Stimulated activated CD4-positive, alpha-beta T cell treated with anti-CD3 and anti-CD28 coated beads, Interleukin-12 subunit alpha, Interleukin-12 subunit beta, amount 100 ng/mL, for 4 hours (primary cell): ENCODE measurements at regions not wholly inside any gene's neighbourhood (a gene's known extent, or its start where the extent isn't known, plus 50 kb on each side); places are given as distances from the start of the nearest gene placed in this dataset.

Experiments
- DNase-seq: peaks from one replicate; pipeline ENCODE4 v3.0.0-alpha.2; 2020

DNA sequence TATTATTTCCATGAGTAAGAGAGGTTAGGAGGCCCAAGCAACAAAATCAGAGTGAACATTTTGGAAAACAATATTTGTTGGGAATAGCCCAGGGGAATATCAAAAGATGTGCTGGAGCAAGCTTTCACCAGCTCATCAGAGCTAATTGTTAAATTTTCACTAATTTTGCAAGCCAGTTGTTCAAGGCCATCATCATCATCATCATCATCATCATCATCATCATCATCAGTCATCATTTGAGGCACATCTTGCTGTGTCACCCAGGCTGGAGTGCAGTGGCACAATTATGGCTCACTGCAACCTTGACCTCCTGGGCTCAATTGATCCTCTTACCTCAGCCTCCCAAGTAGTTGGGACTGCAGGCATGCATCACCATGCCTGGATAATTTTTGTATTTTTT, 350.5 kb upstream of the MEF2C start:
- DNase-seq, result no peak

DNA sequence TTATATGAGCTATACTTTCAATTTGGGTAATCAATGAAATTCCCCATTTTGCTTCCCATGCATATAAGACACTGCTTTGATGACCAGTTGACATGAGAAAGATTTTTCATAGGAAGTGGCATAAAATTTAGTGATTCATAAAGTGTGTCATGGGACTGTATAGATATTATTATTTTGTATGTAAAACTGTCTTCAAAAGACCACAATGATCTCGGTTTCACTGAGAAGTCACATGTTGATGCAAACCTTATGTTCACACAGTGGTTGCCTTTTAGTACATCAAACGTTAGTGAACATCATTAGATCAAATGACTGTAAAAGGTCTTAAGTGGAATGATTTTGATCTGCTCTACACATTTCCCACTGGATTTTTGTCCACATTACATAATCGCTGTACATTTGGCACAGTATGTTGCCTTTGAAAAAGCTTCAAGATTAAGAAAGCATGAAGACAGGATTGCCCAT, 349.2 kb upstream of the MEF2C start:
- no peak for DNase-seq

DNA sequence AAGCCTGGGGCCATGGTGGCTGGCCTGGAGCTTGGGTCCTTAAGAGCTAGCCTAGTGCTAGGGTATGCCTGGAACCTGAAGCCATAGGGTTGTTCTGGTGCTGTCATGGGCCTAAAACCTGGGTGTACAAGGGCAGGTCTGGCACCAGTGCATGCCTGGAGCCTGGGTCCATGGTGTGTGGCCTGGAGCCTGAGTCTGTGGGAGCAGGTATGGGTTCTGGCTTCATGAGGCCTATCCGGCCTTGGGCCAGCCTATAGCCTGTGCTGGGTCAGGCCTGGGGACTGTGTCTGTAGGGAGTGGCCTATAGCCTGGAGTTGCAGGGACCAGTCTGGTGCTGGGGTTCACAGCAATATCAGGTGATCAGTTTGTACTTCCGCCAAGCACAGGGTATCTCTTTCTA, 347.2 kb upstream of the MEF2C start:
- DNase-seq, result no peak

GRCh38 chr5:89229331-89230070, 346.5 kb upstream of the MEF2C start:
- no peak for DNase-seq

- DNase-seq, result no peak
Measured at GRCh38 chr5:89228355-89228754, 345.4 kb upstream of the MEF2C start.

- no peak for DNase-seq
Measured at GRCh38 chr5:89218364-89218763, 335.4 kb upstream of the MEF2C start.

- no peak for DNase-seq
Measured at GRCh38 chr5:89216606-89217005, 333.6 kb upstream of the MEF2C start.

DNA sequence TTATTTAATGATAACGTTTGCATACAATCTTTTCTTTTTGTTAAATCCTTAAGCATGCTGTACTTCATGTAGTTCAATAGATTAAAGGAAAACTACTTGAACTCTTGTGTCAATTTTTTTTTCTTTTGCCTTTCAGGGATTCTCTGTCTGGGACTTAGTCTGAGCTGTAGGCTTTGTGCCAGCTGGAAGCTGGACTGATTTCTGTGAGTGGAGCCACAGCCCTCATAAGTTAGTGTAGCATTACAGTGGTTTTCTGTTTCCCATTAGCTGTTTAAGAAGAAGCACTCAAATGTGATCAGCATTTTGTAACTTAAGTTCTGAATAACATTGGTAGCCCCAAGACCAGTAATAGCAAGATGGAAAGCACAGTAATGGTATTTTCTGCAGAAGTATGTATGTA, 330.6 kb upstream of the MEF2C start:
- DNase-seq, result no peak

DNA sequence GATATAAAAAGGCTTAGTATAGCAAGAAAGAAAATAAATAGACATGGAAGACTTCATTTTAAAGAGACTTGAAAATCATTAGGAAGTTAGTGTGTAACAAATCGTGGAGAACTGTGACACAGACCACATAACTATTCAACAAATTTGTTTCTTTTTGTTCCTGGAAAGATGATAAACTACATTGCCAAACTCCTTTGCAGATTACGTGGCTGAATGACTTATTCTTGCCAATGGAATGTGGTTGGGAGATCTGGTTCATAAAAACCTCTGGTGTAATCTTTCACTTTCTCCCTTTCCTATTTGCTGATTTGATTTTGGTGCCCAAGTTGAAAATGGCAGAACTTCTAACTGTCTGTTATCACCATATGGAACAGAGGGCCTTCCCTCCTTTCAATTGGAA, 328.9 kb upstream of the MEF2C start:
- no peak for DNase-seq

GRCh38 chr5:89208811-89209210, 325.8 kb upstream of the MEF2C start:
- no peak for DNase-seq

GRCh38 chr5:89208392-89208791, 325.4 kb upstream of the MEF2C start:
- no peak for DNase-seq

DNA sequence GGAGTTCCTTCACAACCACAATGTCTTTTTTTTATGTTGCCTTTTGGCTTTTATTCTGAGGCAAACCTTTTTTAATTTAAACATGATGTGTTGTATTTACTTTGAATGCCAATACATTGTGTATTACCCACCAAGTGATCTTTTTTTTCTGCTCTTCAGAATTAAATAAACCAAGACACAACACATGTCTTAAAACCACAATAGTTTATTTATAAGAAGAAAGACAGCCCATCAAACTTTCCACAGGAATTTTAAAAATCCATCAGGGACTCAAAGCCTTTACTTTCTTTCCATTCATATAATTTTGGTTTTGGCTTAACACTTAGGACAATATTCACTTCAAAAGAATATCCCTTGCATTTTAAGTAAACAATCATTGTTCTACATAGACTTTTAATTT, 321.8 kb upstream of the MEF2C start:
- no peak for DNase-seq

GRCh38 chr5:89203611-89204010, 320.6 kb upstream of the MEF2C start:
- DNase-seq, result no peak

GRCh38 chr5:89200899-89201298, 317.9 kb upstream of the MEF2C start:
- DNase-seq, result no peak

- no peak for DNase-seq
Measured at GRCh38 chr5:89199306-89199705, 316.3 kb upstream of the MEF2C start.

DNA sequence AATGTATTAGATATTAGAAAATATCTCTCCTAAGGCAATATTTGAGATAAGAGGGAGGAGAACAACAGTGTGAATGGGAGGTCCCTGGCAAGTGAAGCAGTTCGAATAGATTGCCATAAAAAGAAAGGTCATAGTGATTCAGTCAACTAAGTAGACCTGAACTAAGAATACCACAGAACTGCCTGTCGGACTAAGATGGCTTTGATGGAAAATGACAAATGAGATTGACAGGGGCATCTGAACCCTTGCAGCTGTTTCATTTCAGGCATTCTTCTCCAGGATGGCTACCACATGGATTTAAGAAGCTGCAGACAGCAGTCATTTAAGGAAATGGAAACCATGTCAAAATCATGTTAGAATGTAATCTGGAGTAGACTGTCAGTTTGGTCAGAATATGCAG, 308.4 kb upstream of the MEF2C start:
- DNase-seq, result no peak

- no peak for DNase-seq
Measured at GRCh38 chr5:89190515-89191265, 307.7 kb upstream of the MEF2C start.

DNA sequence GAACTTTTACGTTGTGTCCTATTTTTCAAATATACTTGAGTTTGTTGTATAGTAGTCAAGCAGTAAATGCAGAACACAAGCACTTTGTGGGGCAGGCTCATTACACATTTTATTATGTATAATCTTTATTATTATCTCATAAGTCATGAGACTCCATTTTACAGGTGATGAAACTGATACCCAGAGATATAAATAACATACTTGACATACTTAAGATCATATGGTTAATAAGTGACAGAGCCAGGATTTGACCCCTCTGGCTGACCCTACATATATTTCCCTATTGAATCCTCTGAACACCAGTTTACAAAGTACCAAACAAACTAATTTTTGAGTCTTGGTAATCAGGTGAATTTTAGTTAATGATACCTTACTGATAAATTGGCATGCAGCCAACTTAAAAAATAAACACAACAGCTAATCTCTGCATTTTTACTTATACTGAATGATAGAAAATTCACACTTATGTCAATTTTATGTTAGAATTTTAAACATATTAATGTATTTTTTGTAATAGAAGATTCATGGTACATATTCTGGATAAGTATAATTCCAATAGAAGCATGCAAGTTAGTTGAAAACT, 305.0 kb upstream of the MEF2C start:
- no peak for DNase-seq

- no peak for DNase-seq
Measured at GRCh38 chr5:89187268-89187667, 304.3 kb upstream of the MEF2C start.

- DNase-seq, result no peak
Measured at GRCh38 chr5:89181546-89181945, 298.6 kb upstream of the MEF2C start.

DNA sequence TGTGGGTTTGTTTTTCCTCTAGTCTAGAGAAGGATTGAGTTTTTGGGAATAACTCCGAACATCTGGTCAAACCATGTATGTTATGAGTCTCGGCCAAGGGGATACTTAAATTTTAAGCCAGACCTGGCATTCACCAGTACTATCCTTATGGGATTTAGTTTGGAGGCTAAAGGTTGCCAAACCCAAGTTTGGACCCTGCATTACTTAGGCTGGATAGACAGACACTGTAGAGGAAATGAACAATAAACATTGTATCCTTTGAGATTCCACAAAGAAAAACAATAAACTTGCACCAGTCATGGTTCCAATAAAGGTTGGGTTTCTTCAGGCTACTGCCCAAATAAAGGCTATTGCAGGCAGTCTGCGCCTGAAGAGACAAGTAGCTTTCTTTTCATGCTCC, 296.7 kb upstream of the MEF2C start:
- DNase-seq, result no peak

DNA sequence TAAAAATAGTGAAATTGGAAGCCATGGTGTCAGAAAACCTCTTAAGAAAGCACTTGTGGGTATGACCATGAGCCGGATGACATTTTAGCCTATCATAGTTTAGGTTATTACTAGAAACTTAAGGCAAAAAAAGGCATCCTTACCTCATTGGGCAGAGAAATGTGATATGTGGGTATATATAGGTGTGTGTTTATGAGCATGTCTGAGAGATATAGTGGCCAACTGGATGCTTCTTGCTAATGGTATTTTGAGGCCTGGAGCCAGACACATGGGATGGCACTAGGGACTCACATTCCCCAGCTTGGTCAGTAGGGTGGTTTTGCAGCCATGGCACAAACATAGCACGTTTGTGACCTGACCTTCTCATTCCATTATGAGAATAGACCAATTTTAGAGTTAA, 295.6 kb upstream of the MEF2C start:
- no peak for DNase-seq

- no peak for DNase-seq
Measured at GRCh38 chr5:89173528-89173927, 290.5 kb upstream of the MEF2C start.

- no peak for DNase-seq
Measured at GRCh38 chr5:89168766-89169165, 285.8 kb upstream of the MEF2C start.
